VCaP (cell line): ENCODE measurements at regions not wholly inside any gene's neighbourhood (a gene's known extent, or its start where the extent isn't known, plus 50 kb on each side); places are given as distances from the start of the nearest gene placed in this dataset.
"Not testable (repeated sequence)": the region's sequence is repeated elsewhere in the genome, so short reads cannot be mapped to it uniquely, and the experiment has no call there.

Experiments used
- H3K27ac ChIP-seq: fragments of 450-650 bp; 2 replicates; pipeline ENCODE4 v1.5.1; 2017
- TF ChIP-seq, protein P1 (sequence below): fragments of 450-650 bp; conservative IDR thresholded peaks from 2 replicates; pipeline ENCODE4 v1.5.1; 2017; ENCODE audit warnings: mild to moderate bottlenecking, moderate library complexity

DNA sequence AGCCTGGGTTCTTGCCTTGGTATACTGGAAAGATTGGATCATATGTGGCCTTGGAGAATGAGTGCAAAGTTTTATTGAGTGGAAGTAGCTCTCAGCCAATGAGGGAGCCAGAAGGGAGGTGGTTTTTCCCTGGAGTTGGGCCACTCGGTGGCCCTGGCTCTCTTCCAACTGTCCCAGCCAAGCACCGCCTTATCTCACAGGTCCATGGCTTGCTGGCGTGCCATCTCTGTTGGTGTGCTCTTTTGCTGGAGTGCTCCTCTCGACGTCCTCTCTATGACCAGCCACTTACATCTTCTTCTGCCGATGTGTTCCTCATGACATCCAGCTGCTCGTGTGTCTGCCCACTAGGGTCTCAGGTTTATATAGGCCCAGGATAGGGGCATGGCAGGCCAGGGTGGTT is 505.9 kb upstream of the SYNCRIP start:
- TF ChIP-seq, protein P1, sequence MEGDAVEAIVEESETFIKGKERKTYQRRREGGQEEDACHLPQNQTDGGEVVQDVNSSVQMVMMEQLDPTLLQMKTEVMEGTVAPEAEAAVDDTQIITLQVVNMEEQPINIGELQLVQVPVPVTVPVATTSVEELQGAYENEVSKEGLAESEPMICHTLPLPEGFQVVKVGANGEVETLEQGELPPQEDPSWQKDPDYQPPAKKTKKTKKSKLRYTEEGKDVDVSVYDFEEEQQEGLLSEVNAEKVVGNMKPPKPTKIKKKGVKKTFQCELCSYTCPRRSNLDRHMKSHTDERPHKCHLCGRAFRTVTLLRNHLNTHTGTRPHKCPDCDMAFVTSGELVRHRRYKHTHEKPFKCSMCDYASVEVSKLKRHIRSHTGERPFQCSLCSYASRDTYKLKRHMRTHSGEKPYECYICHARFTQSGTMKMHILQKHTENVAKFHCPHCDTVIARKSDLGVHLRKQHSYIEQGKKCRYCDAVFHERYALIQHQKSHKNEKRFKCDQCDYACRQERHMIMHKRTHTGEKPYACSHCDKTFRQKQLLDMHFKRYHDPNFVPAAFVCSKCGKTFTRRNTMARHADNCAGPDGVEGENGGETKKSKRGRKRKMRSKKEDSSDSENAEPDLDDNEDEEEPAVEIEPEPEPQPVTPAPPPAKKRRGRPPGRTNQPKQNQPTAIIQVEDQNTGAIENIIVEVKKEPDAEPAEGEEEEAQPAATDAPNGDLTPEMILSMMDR, result no peak
- H3K27ac ChIP-seq, result no peak overlapping the region

DNA sequence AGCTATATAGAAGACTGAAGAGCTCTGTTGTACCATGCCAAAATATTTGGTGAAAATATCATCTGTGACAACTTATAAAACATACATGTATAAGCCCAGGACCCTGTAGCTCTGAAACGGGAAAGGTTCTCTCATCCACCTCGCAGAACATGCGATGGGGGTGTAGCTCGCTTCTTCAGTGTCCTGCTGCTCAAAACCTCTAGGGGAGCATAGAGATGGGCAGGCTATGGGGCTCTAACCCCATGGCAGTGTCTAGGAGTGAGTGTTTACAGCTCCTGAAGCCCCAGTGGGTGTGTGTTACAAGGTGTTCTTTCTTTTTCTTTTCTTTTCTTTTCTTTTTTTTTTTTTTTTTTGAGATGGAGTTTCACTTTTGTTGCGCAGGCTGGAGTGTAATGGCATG is 505.2 kb upstream of the SYNCRIP start:
- TF ChIP-seq, protein P1, result no peak
- no peak overlapping the region for H3K27ac ChIP-seq

DNA sequence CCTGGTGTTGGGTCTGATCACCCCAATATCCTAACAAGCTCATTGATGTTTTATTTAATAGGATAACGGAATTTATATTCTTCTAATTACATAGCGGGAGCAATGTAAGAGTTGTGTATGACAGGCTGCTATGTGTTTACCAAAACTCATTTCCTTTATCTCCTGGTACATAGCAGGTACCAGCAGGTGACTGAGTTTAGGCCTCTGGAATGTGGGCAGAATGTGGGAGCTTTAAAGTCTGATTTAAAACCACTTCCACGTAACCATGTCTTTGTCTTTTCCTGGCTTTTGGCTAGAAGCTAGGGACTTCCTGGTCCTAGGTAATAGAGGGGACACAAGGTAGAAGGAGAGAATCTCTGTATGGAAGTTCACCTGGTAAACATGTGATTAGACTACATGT is 504.6 kb upstream of the SYNCRIP start:
- no peak overlapping the region for H3K27ac ChIP-seq
- TF ChIP-seq, protein P1, result no peak

DNA sequence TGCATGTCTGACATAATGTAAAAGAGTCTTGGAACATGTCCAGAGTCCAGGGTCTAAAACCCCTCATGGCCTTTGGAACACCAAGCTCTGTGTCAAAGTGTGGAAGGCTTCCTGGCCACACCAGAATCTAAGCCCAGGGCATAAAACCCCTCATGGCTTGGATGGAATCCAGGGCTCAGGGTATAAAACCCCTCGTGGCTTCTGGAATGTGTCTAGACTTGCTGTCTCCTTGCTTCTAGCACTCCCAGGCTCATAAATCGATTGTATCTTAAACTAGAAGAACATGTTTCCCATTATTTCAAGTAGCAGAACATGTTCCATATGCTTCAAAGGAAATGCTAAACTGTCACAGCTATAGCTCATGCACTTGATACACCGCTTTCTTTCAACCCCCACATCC is 504.1 kb upstream of the SYNCRIP start:
- not testable (repeated sequence) for H3K27ac ChIP-seq

DNA sequence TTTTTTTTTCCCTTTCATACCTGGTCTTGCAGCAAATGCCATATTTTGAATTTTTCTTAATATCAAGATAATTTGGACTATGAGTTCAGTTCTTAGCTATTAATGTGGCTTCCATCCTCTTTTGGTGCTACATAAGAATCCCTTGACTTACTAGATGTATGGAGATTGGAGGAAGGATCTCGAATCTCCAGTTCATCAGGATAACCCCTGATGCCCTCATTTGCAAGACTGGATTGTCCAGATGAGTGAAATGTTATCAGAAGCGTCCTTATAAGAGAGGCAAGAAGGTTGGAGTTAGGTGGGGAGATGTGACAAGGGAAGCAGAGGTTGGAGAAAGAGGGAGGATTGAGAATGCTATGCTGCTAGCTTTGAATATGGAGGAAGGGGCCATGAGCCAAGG is 499.6 kb upstream of the SYNCRIP start:
- TF ChIP-seq, protein P1, result no peak
- H3K27ac ChIP-seq, result no peak overlapping the region

DNA sequence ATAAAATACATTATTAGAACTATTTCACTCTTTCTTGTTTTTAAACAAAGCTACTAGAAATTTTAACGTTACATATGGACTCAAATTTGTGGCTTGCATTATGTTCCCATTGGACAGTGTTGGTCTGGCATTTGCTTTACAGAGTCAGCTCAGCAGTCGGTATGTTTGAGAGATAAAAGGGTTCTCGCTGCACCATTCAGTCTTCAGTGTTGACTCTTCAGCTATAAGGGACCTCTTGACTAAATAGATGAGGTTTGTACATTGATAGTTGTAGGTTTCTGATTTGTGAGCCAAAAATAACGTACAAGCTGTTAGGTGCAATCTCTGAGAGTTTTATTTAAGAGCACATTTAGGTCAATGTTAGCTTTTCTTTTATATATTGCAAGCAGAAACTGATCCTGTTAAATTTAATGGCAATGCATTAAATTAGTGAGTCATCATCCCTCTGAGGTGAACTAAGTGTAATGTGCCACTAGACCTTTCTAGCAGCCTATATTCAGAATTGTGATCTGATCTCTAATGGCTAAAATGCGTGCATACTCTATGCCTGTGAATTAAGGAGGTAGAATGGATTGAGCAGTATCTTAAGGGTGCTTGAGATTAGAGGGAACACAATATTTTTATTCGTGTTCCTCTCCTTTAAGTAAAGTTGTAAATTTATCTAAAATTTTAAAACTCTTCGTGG is 485.6 kb upstream of the SYNCRIP start:
- TF ChIP-seq, protein P1, result no peak
- H3K27ac ChIP-seq, result no peak overlapping the region

DNA sequence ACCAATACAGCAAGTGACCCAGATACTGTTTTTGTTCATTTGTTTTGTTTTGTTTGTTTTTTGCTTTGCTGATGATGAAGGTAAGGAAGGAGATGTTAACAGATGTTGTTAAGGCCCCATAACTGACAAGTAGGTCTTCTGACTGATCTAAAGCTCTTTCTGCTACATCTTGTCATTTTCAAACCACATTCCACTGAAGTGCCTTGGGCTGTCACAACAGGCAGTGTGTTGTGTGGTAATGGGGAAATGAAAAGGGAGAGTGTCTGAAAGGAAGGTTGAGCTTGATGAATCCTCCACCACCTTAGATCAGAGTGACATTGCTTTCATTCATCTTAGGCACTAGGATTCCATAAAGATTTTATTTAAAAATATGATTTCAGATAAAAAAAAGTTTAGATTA is 479.4 kb upstream of the SYNCRIP start:
- H3K27ac ChIP-seq, result no peak overlapping the region
- TF ChIP-seq, protein P1, result no peak

DNA sequence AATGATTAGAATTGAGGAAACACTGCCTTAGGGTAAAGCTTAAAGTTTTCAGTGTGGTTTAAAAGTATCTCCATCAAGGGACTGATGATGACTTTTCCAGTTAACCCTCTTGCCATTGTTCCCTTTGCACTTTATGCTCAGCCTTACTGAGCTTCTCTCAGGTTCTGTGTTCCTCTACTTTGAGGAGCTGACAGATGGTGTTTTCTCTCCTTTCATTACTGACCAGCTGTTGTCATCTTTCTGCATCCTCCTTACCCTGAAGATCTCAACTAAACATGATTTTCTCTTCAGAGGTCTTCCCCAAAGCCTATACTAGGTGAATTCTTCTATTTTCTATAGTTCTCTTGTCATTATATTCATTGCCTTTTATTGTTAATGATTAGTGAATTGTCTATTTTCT is 475.6 kb upstream of the SYNCRIP start:
- H3K27ac ChIP-seq, result no peak overlapping the region
- TF ChIP-seq, protein P1, result no peak
